ENCODE measurements at regions not wholly inside any gene's neighbourhood (a gene's known extent, or its start where the extent isn't known, plus 50 kb on each side); places are given as distances from the start of the nearest gene placed in this dataset.
A peak's percentile ranks its signal among the peaks of the same experiment; 100 is the strongest.

GRCh38 chr5:154133591-154133990 lies 56.9 kb upstream of the GALNT10 start:
- no peak overlapping the region for H3K4ac ChIP-seq (ENCODE audit: low read length)
- no peak overlapping the region for H3K9ac ChIP-seq (ENCODE audit: low read depth, low read length, poor library complexity)
- peaks cover under 1 to 2% of the 10 kb centered on the region in 2 donors for H3K4me1 ChIP-seq (ENCODE audit: control insufficient read depth in 2 of 2, insufficient read depth in 1 of 2, low read depth in 1 of 2, low read length in 2 of 2)
- no peak overlapping the region for H3K14ac ChIP-seq (ENCODE audit: low read length)
- peak overlapping the region in 1 of 2 donors; percentile 59 for H3K4me3 ChIP-seq (ENCODE audit: low read length in 2 of 2)
- H2AFZ ChIP-seq (ENCODE audit: low read length): no peak overlapping the region
- no peak overlapping the region for H4K8ac ChIP-seq (ENCODE audit: low read depth, low read length)
- H3K23ac ChIP-seq (ENCODE audit: low read depth, low read length, poor library complexity): no peak overlapping the region
- no peak overlapping the region for H2BK120ac ChIP-seq (ENCODE audit: low read depth, low read length)
- no CpG with 5 or more reads among the region's 10 CpGs for WGBS, 2 donors (ENCODE audit: extremely low coverage in 2 of 2, insufficient read length in 2 of 2, insufficient replicate concordance in 1 of 2)
- H3K79me1 ChIP-seq (ENCODE audit: low read depth, low read length): no peaks in the 10 kb centered on the region
- H4K91ac ChIP-seq (ENCODE audit: low read depth, low read length, poor library complexity): no peak overlapping the region
- no peak overlapping the region for H3K4me2 ChIP-seq (ENCODE audit: insufficient read depth, low read length, poor library complexity, severe bottlenecking)
- H3K9me3 ChIP-seq (replicated peaks in 1 of 2; ENCODE audit: control insufficient read depth in 2 of 2, insufficient read depth in 1 of 2, low read depth in 1 of 2, low read length in 2 of 2): no peaks in the 10 kb centered on the region
- H2BK5ac ChIP-seq (ENCODE audit: low read length): no peak overlapping the region
- H2BK15ac ChIP-seq (ENCODE audit: low read length): no peak overlapping the region
- no peak for DNase-seq (ENCODE audit: low spot score)
- H2BK12ac ChIP-seq (ENCODE audit: low read length): no peak overlapping the region
- no peak overlapping the region for H3K27ac ChIP-seq (replicated peaks; ENCODE audit: low read length)
- no peaks in the 10 kb centered on the region for H3K27me3 ChIP-seq (ENCODE audit: control insufficient read depth in 3 of 3, insufficient read depth in 3 of 3, low read depth in 1 of 3, low read length in 3 of 3)
- no peaks in the 10 kb centered on the region for H3K36me3 ChIP-seq (replicated peaks in 1 of 2; ENCODE audit: control insufficient read depth in 2 of 2, insufficient read depth in 2 of 2, low read length in 2 of 2)
- H2AK5ac ChIP-seq (ENCODE audit: low read depth, low read length): no peak overlapping the region
- no peak overlapping the region for H3K18ac ChIP-seq (ENCODE audit: low read length)

DNA sequence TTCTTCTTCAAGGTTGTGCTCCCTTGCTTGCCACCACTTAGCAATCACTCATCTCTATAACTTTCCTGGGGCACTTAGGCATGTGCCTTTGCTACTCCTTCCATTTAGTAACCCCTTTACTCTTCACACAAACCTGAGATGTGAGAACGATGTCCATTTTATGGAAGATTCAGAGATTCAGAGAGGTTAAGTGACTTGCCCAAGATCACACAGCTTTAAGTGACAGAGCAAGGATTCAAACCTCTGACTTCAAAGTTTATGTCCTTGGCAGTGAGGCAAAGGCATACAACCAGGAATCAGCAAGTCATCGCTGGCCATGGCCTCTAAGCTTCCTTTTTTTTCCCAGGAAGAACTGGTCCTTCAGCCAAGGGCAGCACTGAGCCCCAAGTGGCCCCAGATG lies 56.0 kb upstream of the GALNT10 start:
- Histone ChIP-seq H3K4me3 (ENCODE audit: low read length in 2 of 2) (no peak overlapping the region), H3K27me3 (ENCODE audit: control insufficient read depth in 3 of 3, insufficient read depth in 3 of 3, low read depth in 1 of 3, low read length in 3 of 3) (no peaks in the 10 kb centered on the region), H2BK15ac (ENCODE audit: low read length) (no peak overlapping the region), H3K9ac (ENCODE audit: low read depth, low read length, poor library complexity) (no peak overlapping the region), H4K91ac (ENCODE audit: low read depth, low read length, poor library complexity) (no peak overlapping the region), H3K4me1 (ENCODE audit: control insufficient read depth in 2 of 2, insufficient read depth in 1 of 2, low read depth in 1 of 2, low read length in 2 of 2) (peaks cover 2% of the 10 kb centered on the region in 2 donors), H3K27ac (replicated peaks; ENCODE audit: low read length) (no peak overlapping the region), H2BK120ac (ENCODE audit: low read depth, low read length) (no peak overlapping the region), H2AK5ac (ENCODE audit: low read depth, low read length) (no peak overlapping the region), H2BK12ac (ENCODE audit: low read length) (no peak overlapping the region), H3K4me2 (ENCODE audit: insufficient read depth, low read length, poor library complexity, severe bottlenecking) (no peak overlapping the region), H3K14ac (ENCODE audit: low read length) (no peak overlapping the region), H3K18ac (ENCODE audit: low read length) (no peak overlapping the region), H3K36me3 (replicated peaks in 1 of 2; ENCODE audit: control insufficient read depth in 2 of 2, insufficient read depth in 2 of 2, low read length in 2 of 2) (no peaks in the 10 kb centered on the region), H3K9me3 (replicated peaks in 1 of 2; ENCODE audit: control insufficient read depth in 2 of 2, insufficient read depth in 1 of 2, low read depth in 1 of 2, low read length in 2 of 2) (no peaks in the 10 kb centered on the region), H4K8ac (ENCODE audit: low read depth, low read length) (no peak overlapping the region), H3K23ac (ENCODE audit: low read depth, low read length, poor library complexity) (no peak overlapping the region), H2BK5ac (ENCODE audit: low read length) (no peak overlapping the region), H3K4ac (ENCODE audit: low read length) (no peak overlapping the region), H3K79me1 (ENCODE audit: low read depth, low read length) (no peaks in the 10 kb centered on the region), H2AFZ (ENCODE audit: low read length) (no peak overlapping the region)
- no peak for DNase-seq (ENCODE audit: low spot score)
- no CpG with 5 or more reads among the region's 2 CpGs for WGBS, 2 donors (ENCODE audit: extremely low coverage in 2 of 2, insufficient read length in 2 of 2, insufficient replicate concordance in 1 of 2)

DNA sequence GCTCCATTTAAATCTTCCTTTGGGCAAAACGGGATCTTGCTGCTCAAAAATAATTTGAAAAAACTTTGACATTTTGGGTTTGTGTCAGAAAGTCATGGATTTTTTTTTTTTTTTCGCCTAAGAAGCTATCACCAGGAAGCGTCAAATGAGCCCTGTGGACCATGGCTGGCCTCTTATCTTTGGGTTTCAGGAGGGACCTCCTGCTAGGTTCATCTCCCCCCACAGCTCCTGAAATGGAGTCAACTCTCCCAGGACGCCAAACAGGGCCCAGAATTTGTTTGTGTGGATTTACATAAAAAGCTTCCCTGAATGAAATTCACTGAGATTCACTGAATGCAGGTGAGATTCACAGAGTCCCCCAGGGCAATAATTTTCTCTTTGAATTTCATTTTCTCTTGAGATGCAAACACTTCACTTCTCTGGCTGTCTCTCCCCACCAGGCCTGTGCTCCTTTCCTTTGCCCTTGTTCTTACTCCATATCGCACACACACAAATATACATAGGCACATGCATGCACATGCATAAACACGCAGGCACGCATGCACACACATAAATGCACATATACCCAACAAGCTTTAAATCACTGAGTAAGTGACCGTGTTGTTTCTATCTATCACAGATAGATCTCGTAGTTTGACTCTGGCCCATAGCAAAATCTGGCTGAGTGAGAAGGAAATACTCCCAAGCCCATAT lies 55.3 kb upstream of the GALNT10 start:
- peaks cover 2% of the 10 kb centered on the region in 2 donors for H3K4me1 ChIP-seq (ENCODE audit: control insufficient read depth in 2 of 2, insufficient read depth in 1 of 2, low read depth in 1 of 2, low read length in 2 of 2)
- H3K14ac ChIP-seq (ENCODE audit: low read length): no peak overlapping the region
- no peaks in the 10 kb centered on the region for H3K36me3 ChIP-seq (replicated peaks in 1 of 2; ENCODE audit: control insufficient read depth in 2 of 2, insufficient read depth in 2 of 2, low read length in 2 of 2)
- no peak overlapping the region for H3K18ac ChIP-seq (ENCODE audit: low read length)
- no peak overlapping the region for H4K8ac ChIP-seq (ENCODE audit: low read depth, low read length)
- H3K27me3 ChIP-seq (ENCODE audit: control insufficient read depth in 3 of 3, insufficient read depth in 3 of 3, low read depth in 1 of 3, low read length in 3 of 3): no peaks in the 10 kb centered on the region
- no peak overlapping the region for H3K4me2 ChIP-seq (ENCODE audit: insufficient read depth, low read length, poor library complexity, severe bottlenecking)
- H2BK5ac ChIP-seq (ENCODE audit: low read length): no peak overlapping the region
- no peak overlapping the region for H2BK120ac ChIP-seq (ENCODE audit: low read depth, low read length)
- WGBS, 2 donors (ENCODE audit: extremely low coverage in 2 of 2, insufficient read length in 2 of 2, insufficient replicate concordance in 1 of 2): no CpG with 5 or more reads among the region's 9 CpGs
- H3K79me1 ChIP-seq (ENCODE audit: low read depth, low read length): no peaks in the 10 kb centered on the region
- no peak overlapping the region for H3K27ac ChIP-seq (replicated peaks; ENCODE audit: low read length)
- no peak overlapping the region for H3K23ac ChIP-seq (ENCODE audit: low read depth, low read length, poor library complexity)
- H3K9ac ChIP-seq (ENCODE audit: low read depth, low read length, poor library complexity): no peak overlapping the region
- H2AK5ac ChIP-seq (ENCODE audit: low read depth, low read length): no peak overlapping the region
- no peak overlapping the region for H2AFZ ChIP-seq (ENCODE audit: low read length)
- H3K9me3 ChIP-seq (replicated peaks in 1 of 2; ENCODE audit: control insufficient read depth in 2 of 2, insufficient read depth in 1 of 2, low read depth in 1 of 2, low read length in 2 of 2): no peaks in the 10 kb centered on the region
- H2BK15ac ChIP-seq (ENCODE audit: low read length): no peak overlapping the region
- no peak overlapping the region for H3K4ac ChIP-seq (ENCODE audit: low read length)
- no peak for DNase-seq (ENCODE audit: low spot score)
- H3K4me3 ChIP-seq (ENCODE audit: low read length in 2 of 2): no peak overlapping the region
- no peak overlapping the region for H4K91ac ChIP-seq (ENCODE audit: low read depth, low read length, poor library complexity)
- no peak overlapping the region for H2BK12ac ChIP-seq (ENCODE audit: low read length)

GRCh38 chr5:154136141-154136540 lies 54.4 kb upstream of the GALNT10 start:
- Histone ChIP-seq H4K91ac (ENCODE audit: low read depth, low read length, poor library complexity) (no peak overlapping the region), H3K9me3 (replicated peaks in 1 of 2; ENCODE audit: control insufficient read depth in 2 of 2, insufficient read depth in 1 of 2, low read depth in 1 of 2, low read length in 2 of 2) (no peaks in the 10 kb centered on the region), H2BK12ac (ENCODE audit: low read length) (no peak overlapping the region), H3K23ac (ENCODE audit: low read depth, low read length, poor library complexity) (no peak overlapping the region), H2AFZ (ENCODE audit: low read length) (no peak overlapping the region), H3K27ac (replicated peaks; ENCODE audit: low read length) (no peak overlapping the region), H3K36me3 (replicated peaks in 1 of 2; ENCODE audit: control insufficient read depth in 2 of 2, insufficient read depth in 2 of 2, low read length in 2 of 2) (no peaks in the 10 kb centered on the region), H3K4me1 (ENCODE audit: control insufficient read depth in 2 of 2, insufficient read depth in 1 of 2, low read depth in 1 of 2, low read length in 2 of 2) (peaks cover 2% of the 10 kb centered on the region in 2 donors), H3K9ac (ENCODE audit: low read depth, low read length, poor library complexity) (no peak overlapping the region), H2BK5ac (ENCODE audit: low read length) (no peak overlapping the region), H4K8ac (ENCODE audit: low read depth, low read length) (no peak overlapping the region), H3K79me1 (ENCODE audit: low read depth, low read length) (no peaks in the 10 kb centered on the region), H3K4ac (ENCODE audit: low read length) (no peak overlapping the region), H3K27me3 (ENCODE audit: control insufficient read depth in 3 of 3, insufficient read depth in 3 of 3, low read depth in 1 of 3, low read length in 3 of 3) (no peaks in the 10 kb centered on the region), H3K4me3 (ENCODE audit: low read length in 2 of 2) (no peak overlapping the region), H3K4me2 (ENCODE audit: insufficient read depth, low read length, poor library complexity, severe bottlenecking) (no peak overlapping the region), H2BK120ac (ENCODE audit: low read depth, low read length) (no peak overlapping the region), H3K18ac (ENCODE audit: low read length) (no peak overlapping the region), H2AK5ac (ENCODE audit: low read depth, low read length) (no peak overlapping the region), H3K14ac (ENCODE audit: low read length) (no peak overlapping the region), H2BK15ac (ENCODE audit: low read length) (no peak overlapping the region)
- DNase-seq (ENCODE audit: low spot score): no peak
- WGBS, 2 donors (ENCODE audit: extremely low coverage in 2 of 2, insufficient read length in 2 of 2, insufficient replicate concordance in 1 of 2): no CpG with 5 or more reads among the region's 5 CpGs
